ENCODE measurements at regions not wholly inside any gene's neighbourhood (a gene's known extent, or its start where the extent isn't known, plus 50 kb on each side); places are given as distances from the start of the nearest gene placed in this dataset.

GRCh38 chr1:236334893-236335545 is 53.3 kb upstream of the ERO1B start:
- dilution Hi-C loops (cut with MboI; ENCODE audit: extremely low pct_ligation_motif_present, low sequenced_read_pairs) (no loop called here), intact Hi-C loops (cut with micrococcal nuclease) (no loop called here)
- H3K9me1 ChIP-seq (replicated peaks; ENCODE audit: control insufficient read depth, extremely low read depth, insufficient read depth, low read length): no peaks in the 10 kb centered on the region
- no peaks in the 10 kb centered on the region for H3K27me3 ChIP-seq (ENCODE audit: control insufficient read depth in 2 of 2, insufficient read depth in 2 of 2, low read length in 2 of 2)
- no peak overlapping the region for H3K4me3 ChIP-seq (replicated peaks in 1 of 3; ENCODE audit: insufficient read depth in 1 of 3, low read depth in 1 of 3, low read length in 3 of 3)
- no peak overlapping the region for H3K4me2 ChIP-seq (ENCODE audit: insufficient read depth, low read length)
- H3K79me2 ChIP-seq (ENCODE audit: control insufficient read depth, insufficient read depth, low read length): no peaks in the 10 kb centered on the region
- no peak for FAIRE-seq
- no peaks in the 10 kb centered on the region for H3K36me3 ChIP-seq (ENCODE audit: control insufficient read depth in 2 of 2, extremely low read depth in 1 of 2, insufficient read depth in 2 of 2, low read length in 2 of 2)
- BruUV-seq (replicated peaks): no TSS peak
- no peak overlapping the region for H2AFZ ChIP-seq (ENCODE audit: low read depth, low read length)
- H3K4me1 ChIP-seq (ENCODE audit: control insufficient read depth, extremely low read depth, insufficient read depth, low read length): no peaks in the 10 kb centered on the region
- no peaks in the 10 kb centered on the region for H4K20me1 ChIP-seq (replicated peaks; ENCODE audit: control insufficient read depth, extremely low read depth, insufficient read depth, low read length)
- ChIA-PET POLR2A (no interaction called here), CTCF (no interaction called here)
- DNase-seq (ENCODE audit: low read depth, low spot score): no peak
- no peaks in the 10 kb centered on the region for H3K9me3 ChIP-seq (replicated peaks; ENCODE audit: control insufficient read depth, insufficient read depth, low read length)
- TF ChIP-seq POLR2AphosphoS5 (IDR thresholded peaks at IDR 0.05; ENCODE audit: insufficient read depth, low read depth, low read length) (no peak), FOS (IDR thresholded peaks at IDR 0.05; ENCODE audit: borderline replicate concordance, insufficient read depth, low read length) (no peak), CTCF (IDR thresholded peaks at IDR 0.05; ENCODE audit: extremely low read depth in 1 of 2, insufficient read depth in 1 of 2, low read depth in 1 of 2, low read length in 2 of 2) (no peak), MYC (IDR thresholded peaks at IDR 0.05; ENCODE audit: low read depth, low read length) (no peak), EZH2 (IDR thresholded peaks at IDR 0.05; ENCODE audit: borderline replicate concordance, low read depth, low read length, severe bottlenecking) (no peak), GATA2 (IDR thresholded peaks at IDR 0.05; ENCODE audit: insufficient read depth, insufficient read length, low read depth, low read length) (no peak), JUN (IDR thresholded peaks at IDR 0.05; ENCODE audit: borderline replicate concordance, insufficient read depth, insufficient read length, low read depth) (no peak), MAX (IDR thresholded peaks at IDR 0.05; ENCODE audit: insufficient read depth, insufficient read length) (no peak), POLR2A (IDR thresholded peaks at IDR 0.05; ENCODE audit: low read depth, low read length) (no peak)
- no peak overlapping the region for H3K27ac ChIP-seq (ENCODE audit: insufficient read depth, low read depth, low read length)
- H3K9ac ChIP-seq (replicated peaks; ENCODE audit: extremely low read depth, insufficient read depth, low read length): no peak overlapping the region

Measured in endothelial cell of umbilical vein (primary cell).